Mesenchymal stem cell (in vitro differentiated cells and primary cell): ENCODE measurements at regions not wholly inside any gene's neighbourhood (a gene's known extent, or its start where the extent isn't known, plus 50 kb on each side); places are given as distances from the start of the nearest gene placed in this dataset.
"Not testable (repeated sequence)": the region's sequence is repeated elsewhere in the genome, so short reads cannot be mapped to it uniquely, and the experiment has no call there.

Experiments
- DNase-seq: peaks from one replicate; pipeline ENCODE4 v3.0.0-alpha.2; 2013
- H2AFZ ChIP-seq: one replicate; pipeline ENCODE4 v1.6.1; 2013; ENCODE audit warnings: low read depth, mild to moderate bottlenecking, control low read depth, inconsistent platforms, low read length, moderate library complexity
- H2AK5ac ChIP-seq: 2 replicates; pipeline ENCODE4 v1.6.1; 2013; ENCODE audit warnings: low read length, moderate library complexity, mild to moderate bottlenecking, inconsistent platforms; ENCODE audit not compliant: severe bottlenecking
- H2BK120ac ChIP-seq: one replicate; pipeline ENCODE4 v1.6.1; 2013; ENCODE audit warnings: low read depth, mild to moderate bottlenecking, inconsistent platforms, low read length, moderate library complexity
- H2BK12ac ChIP-seq, 2 experiments: one replicate each; pipeline ENCODE4 v1.6.1; 2013; ENCODE audit warnings: inconsistent platforms in 2 of 2, low read length in 2 of 2, mild to moderate bottlenecking in 2 of 2, moderate library complexity in 2 of 2, control low read depth in 1 of 2
- H2BK15ac ChIP-seq: one replicate; pipeline ENCODE4 v1.6.1; 2013; ENCODE audit warnings: mild to moderate bottlenecking, low read depth, inconsistent platforms; ENCODE audit not compliant: poor library complexity, severe bottlenecking
- H2BK5ac ChIP-seq: 2 replicates; pipeline ENCODE4 v1.6.1; 2013; ENCODE audit warnings: low read depth, mild to moderate bottlenecking, low read length, control low read depth, inconsistent platforms; ENCODE audit not compliant: poor library complexity, severe bottlenecking
- H3K14ac ChIP-seq, 2 experiments: one replicate each; pipeline ENCODE4 v1.6.1; 2013; ENCODE audit warnings: inconsistent platforms in 2 of 2, low read length in 2 of 2, control low read depth in 1 of 2, mild to moderate bottlenecking in 1 of 2, moderate library complexity in 1 of 2
- H3K18ac ChIP-seq, 2 experiments: one replicate each; pipeline ENCODE4 v1.6.1; 2013; ENCODE audit warnings: inconsistent platforms in 2 of 2, low read length in 2 of 2, control low read depth in 1 of 2, low read depth in 1 of 2, mild to moderate bottlenecking in 1 of 2
- H3K23ac ChIP-seq, 2 experiments: one replicate each; pipeline ENCODE4 v1.6.1; 2013; ENCODE audit warnings: inconsistent platforms in 2 of 2, low read length in 2 of 2, mild to moderate bottlenecking in 2 of 2, moderate library complexity in 2 of 2, control low read depth in 1 of 2
- H3K27ac ChIP-seq: 2 replicates; pipeline ENCODE4 v1.5.1; 2013; ENCODE audit warnings: mild to moderate bottlenecking, moderate library complexity, low read length, control low read depth, inconsistent platforms; ENCODE audit not compliant: poor library complexity, severe bottlenecking
- H3K27me3 ChIP-seq, 2 experiments: 2 replicates each; pipeline versions ENCODE4 v1.6.1 to v1.7.0; 2013; ENCODE audit warnings: low read length in 2 of 2, mild to moderate bottlenecking in 2 of 2, moderate library complexity in 2 of 2, control low read depth in 1 of 2, inconsistent platforms in 1 of 2; ENCODE audit not compliant: control insufficient read depth in 1 of 2, insufficient read depth in 1 of 2
- H3K36me3 ChIP-seq, 2 experiments: 2 replicates each; pipeline versions ENCODE4 v1.6.1 to v1.7.0; 2013; ENCODE audit warnings: low read length in 2 of 2, control low read depth in 1 of 2, inconsistent platforms in 1 of 2, low read depth in 1 of 2, mild to moderate bottlenecking in 1 of 2; ENCODE audit not compliant: insufficient read depth in 2 of 2, control insufficient read depth in 1 of 2
- H3K4ac ChIP-seq, 2 experiments: one replicate each; pipeline ENCODE4 v1.6.1; 2013; ENCODE audit warnings: inconsistent platforms in 2 of 2, low read length in 2 of 2, mild to moderate bottlenecking in 2 of 2, moderate library complexity in 2 of 2, control low read depth in 1 of 2, low read depth in 1 of 2
- H3K4me1 ChIP-seq: 2 replicates; pipeline ENCODE4 v1.6.1; 2013; ENCODE audit warnings: low read depth, low read length, control low read depth; ENCODE audit not compliant: control insufficient read depth, insufficient read depth
- H3K4me2 ChIP-seq: 2 replicates; pipeline ENCODE4 v1.6.1; 2013; ENCODE audit warnings: low read length, mild to moderate bottlenecking, inconsistent platforms; ENCODE audit not compliant: poor library complexity, severe bottlenecking
- H3K4me3 ChIP-seq, 2 experiments: 2 replicates each; pipeline versions ENCODE4 v1.5.1 to v1.7.0; 2013; ENCODE audit warnings: low read length in 2 of 2, mild to moderate bottlenecking in 2 of 2, control low read depth in 1 of 2, low read depth in 1 of 2; ENCODE audit not compliant: insufficient read depth in 1 of 2
- H3K79me1 ChIP-seq: replicated peaks from 2 replicates; pipeline ENCODE4 v1.6.1; 2013; ENCODE audit warnings: mild to moderate bottlenecking, control low read depth, low read length, inconsistent platforms; ENCODE audit not compliant: poor library complexity, severe bottlenecking
- H3K9ac ChIP-seq: 2 replicates; pipeline ENCODE4 v1.7.0; 2013; ENCODE audit warnings: mild to moderate bottlenecking, low read length, moderate library complexity
- H3K9me3 ChIP-seq: 2 replicates; pipeline ENCODE4 v1.7.0; 2013; ENCODE audit warnings: mild to moderate bottlenecking, low read length; ENCODE audit not compliant: control insufficient read depth
- H4K8ac ChIP-seq: one replicate; pipeline ENCODE4 v1.6.1; 2013; ENCODE audit warnings: inconsistent platforms, mild to moderate bottlenecking, low read length, moderate library complexity
- H4K91ac ChIP-seq: one replicate; pipeline ENCODE4 v1.6.1; 2013; ENCODE audit warnings: mild to moderate bottlenecking, low read length, inconsistent platforms
- WGBS: methylation state at CpG from one replicate; pipeline ENCODE4 v1.1.7; 2013; ENCODE audit warnings: mixed read lengths; 5-methylcytosine and 5-hydroxymethylcytosine counted together

GRCh38 chr19:34871911-34872310, 54.8 kb upstream of the ZNF30 start:
- not testable (repeated sequence) for H3K23ac ChIP-seq, H2AK5ac ChIP-seq, H3K36me3 ChIP-seq, H3K4me2 ChIP-seq, H2BK15ac ChIP-seq, H2BK120ac ChIP-seq, H3K27me3 ChIP-seq, H3K9me3 ChIP-seq, H3K4me3 ChIP-seq, H3K27ac ChIP-seq, H3K79me1 ChIP-seq, H3K14ac ChIP-seq, H3K9ac ChIP-seq, DNase-seq, H3K4ac ChIP-seq, H3K18ac ChIP-seq, H2BK5ac ChIP-seq, H4K91ac ChIP-seq, H3K4me1 ChIP-seq, H2BK12ac ChIP-seq, H2AFZ ChIP-seq, H4K8ac ChIP-seq
- WGBS: 67% methylated on average over 1 of the region's 3 CpGs

- no peak overlapping the region for H3K27ac ChIP-seq
- no peak overlapping the region for H4K8ac ChIP-seq
- WGBS: 94% methylated on average over 4 of the region's 4 CpGs
These were observed 59.1 kb upstream of the ZNF30 start for GRCh38 chr19:34867631-34868030.

GRCh38 chr19:34865225-34865624, 61.5 kb upstream of the ZNF30 start:
- not testable (repeated sequence) for H3K4me3 ChIP-seq, H3K36me3 ChIP-seq, H2BK15ac ChIP-seq, H3K27ac ChIP-seq, H2BK120ac ChIP-seq, H3K79me1 ChIP-seq, H3K27me3 ChIP-seq, H4K91ac ChIP-seq, H3K4me1 ChIP-seq, H3K9ac ChIP-seq, DNase-seq, H2BK5ac ChIP-seq, H3K23ac ChIP-seq, H2AK5ac ChIP-seq, H2AFZ ChIP-seq, H3K4ac ChIP-seq, H2BK12ac ChIP-seq, H3K4me2 ChIP-seq, H3K9me3 ChIP-seq, H4K8ac ChIP-seq, H3K18ac ChIP-seq, H3K14ac ChIP-seq
- WGBS: 8% methylated on average over 1 of the region's 2 CpGs

More at GRCh38 chr19:34867631-34868030, 59.1 kb upstream of the ZNF30 start:
- Histone ChIP-seq H2BK120ac (no peak overlapping the region), H2AFZ (no peak overlapping the region), H3K4me2 (no peak overlapping the region), H4K91ac (no peak overlapping the region), H2BK12ac (no peak overlapping the region), H3K4me3 (no peak overlapping the region), H3K23ac (no peak overlapping the region), H3K9me3 (peaks cover 4% of the 10 kb centered on the region), H3K18ac (no peak overlapping the region), H2BK15ac (no peak overlapping the region), H3K79me1 (no peaks in the 10 kb centered on the region), H3K36me3 (no peaks in the 10 kb centered on the region), H3K9ac (no peak overlapping the region), H2AK5ac (no peak overlapping the region), H2BK5ac (no peak overlapping the region), H3K14ac (no peak overlapping the region), H3K4ac (no peak overlapping the region), H3K4me1 (no peaks in the 10 kb centered on the region), H3K27me3 (no peaks in the 10 kb centered on the region)
- DNase-seq: no peak

GRCh38 chr19:34859823-34860736, 66.6 kb upstream of the ZNF30 start:
- not testable (repeated sequence) for H2AK5ac ChIP-seq, H2BK15ac ChIP-seq, H3K4ac ChIP-seq, H3K27ac ChIP-seq, H3K4me1 ChIP-seq, H3K79me1 ChIP-seq, DNase-seq, H2BK5ac ChIP-seq, H3K4me3 ChIP-seq, H4K8ac ChIP-seq, H3K27me3 ChIP-seq, H2BK12ac ChIP-seq, H3K4me2 ChIP-seq, H2BK120ac ChIP-seq, H3K23ac ChIP-seq, H3K18ac ChIP-seq, H2AFZ ChIP-seq, H3K36me3 ChIP-seq, H3K14ac ChIP-seq, H4K91ac ChIP-seq, H3K9ac ChIP-seq
- 14% methylated on average over 18 of the region's 34 CpGs for WGBS
- peaks cover 12% of the 10 kb centered on the region for H3K9me3 ChIP-seq
